Stomach (tissue), 4 donors: ENCODE measurements at regions not wholly inside any gene's neighbourhood (a gene's known extent, or its start where the extent isn't known, plus 50 kb on each side); places are given as distances from the start of the nearest gene placed in this dataset.

Experiments
- CTCF ChIP-seq, 7 experiments: fragments of 450-650 bp in 4 of 7; fragments of 200-600 bp in 3 of 7; sonication (generic) in 3 of 7; IDR thresholded peaks; one replicate each; pipeline ENCODE4 v1.5.1; 2016 to 2019; ENCODE audit warnings: antibody characterized with exemption in 7 of 7, control low read depth in 2 of 7, mild to moderate bottlenecking in 1 of 7
- EP300 ChIP-seq: sonication (generic); formaldehyde crosslinking; IDR thresholded peaks from one replicate; pipeline ENCODE4 v1.6.1; 2017; ENCODE audit warnings: antibody characterized with exemption

DNA sequence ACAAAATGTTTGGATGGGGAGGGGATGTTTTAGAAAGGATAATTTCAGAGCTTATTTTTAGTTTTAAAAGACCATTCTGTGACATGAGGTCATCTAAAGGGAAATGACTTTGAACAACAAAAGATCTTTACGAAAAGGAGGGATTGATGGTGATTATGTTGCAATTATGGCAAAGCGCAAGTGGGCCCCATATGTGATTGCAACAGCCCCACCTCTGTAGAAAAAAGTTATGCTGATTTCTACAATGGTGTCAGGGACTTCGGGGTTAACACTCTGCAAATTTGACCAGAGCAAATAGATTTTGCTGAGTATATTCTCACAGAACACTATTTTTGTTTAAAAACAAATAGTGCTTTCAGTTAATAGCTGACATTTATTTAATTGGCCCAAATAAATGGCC lies 312.8 kb downstream of the NSG2 start:
- TF ChIP-seq CTCF (IDR thresholded peaks at IDR 0.05), result no peak
- TF ChIP-seq EP300, result no peak
